ENCODE measurements at regions not wholly inside any gene's neighbourhood (a gene's known extent, or its start where the extent isn't known, plus 50 kb on each side); places are given as distances from the start of the nearest gene placed in this dataset.

DNA sequence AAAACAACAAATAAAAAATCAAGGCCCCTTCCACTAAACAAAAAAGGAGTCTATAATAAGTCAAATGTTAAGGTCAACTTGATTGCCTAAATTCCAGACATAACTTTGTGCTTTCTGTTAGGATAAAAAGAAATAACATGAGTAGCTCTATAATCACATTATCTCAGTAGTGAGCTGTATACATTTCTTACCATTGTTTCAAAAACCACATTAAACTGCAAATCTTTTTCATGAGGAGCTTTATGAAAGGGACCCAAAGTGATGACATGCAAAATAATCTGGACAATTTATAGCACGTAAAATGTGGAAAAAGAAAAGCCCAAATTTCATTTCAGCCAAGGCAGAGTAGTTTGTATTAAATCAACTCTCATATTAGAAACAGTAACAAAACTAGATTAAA, 269.2 kb downstream of the KLF12 start:
- no peak for TF ChIP-seq EP300 (IDR thresholded peaks at IDR 0.05)
- TF ChIP-seq, protein P1, sequence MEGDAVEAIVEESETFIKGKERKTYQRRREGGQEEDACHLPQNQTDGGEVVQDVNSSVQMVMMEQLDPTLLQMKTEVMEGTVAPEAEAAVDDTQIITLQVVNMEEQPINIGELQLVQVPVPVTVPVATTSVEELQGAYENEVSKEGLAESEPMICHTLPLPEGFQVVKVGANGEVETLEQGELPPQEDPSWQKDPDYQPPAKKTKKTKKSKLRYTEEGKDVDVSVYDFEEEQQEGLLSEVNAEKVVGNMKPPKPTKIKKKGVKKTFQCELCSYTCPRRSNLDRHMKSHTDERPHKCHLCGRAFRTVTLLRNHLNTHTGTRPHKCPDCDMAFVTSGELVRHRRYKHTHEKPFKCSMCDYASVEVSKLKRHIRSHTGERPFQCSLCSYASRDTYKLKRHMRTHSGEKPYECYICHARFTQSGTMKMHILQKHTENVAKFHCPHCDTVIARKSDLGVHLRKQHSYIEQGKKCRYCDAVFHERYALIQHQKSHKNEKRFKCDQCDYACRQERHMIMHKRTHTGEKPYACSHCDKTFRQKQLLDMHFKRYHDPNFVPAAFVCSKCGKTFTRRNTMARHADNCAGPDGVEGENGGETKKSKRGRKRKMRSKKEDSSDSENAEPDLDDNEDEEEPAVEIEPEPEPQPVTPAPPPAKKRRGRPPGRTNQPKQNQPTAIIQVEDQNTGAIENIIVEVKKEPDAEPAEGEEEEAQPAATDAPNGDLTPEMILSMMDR (IDR thresholded peaks at IDR 0.05), result no peak
- TF ChIP-seq POLR2A (IDR thresholded peaks at IDR 0.05), result no peak

All from ovary (tissue), 3 donors.